ENCODE measurements at regions not wholly inside any gene's neighbourhood (a gene's known extent, or its start where the extent isn't known, plus 50 kb on each side); places are given as distances from the start of the nearest gene placed in this dataset.

DNA sequence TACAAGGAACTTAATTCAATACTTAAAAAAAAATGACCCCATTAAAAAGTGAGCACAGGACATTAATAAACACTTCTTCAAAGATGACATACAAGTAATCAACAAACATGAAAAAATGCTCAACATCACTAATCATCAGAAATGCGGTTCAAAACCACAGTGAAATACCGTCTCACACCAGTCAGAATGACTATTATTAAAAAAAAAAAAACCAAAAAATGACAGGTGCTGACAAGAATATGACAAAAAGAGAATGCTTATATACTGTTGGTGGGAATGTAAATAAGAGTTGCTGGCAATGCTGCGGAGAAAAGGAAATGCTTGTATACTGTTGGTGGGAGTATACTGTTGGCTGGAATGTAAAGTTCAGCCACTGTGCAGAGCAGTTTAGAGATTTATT lies 358.3 kb upstream of the CBLB start:
- TF ChIP-seq, protein P1, sequence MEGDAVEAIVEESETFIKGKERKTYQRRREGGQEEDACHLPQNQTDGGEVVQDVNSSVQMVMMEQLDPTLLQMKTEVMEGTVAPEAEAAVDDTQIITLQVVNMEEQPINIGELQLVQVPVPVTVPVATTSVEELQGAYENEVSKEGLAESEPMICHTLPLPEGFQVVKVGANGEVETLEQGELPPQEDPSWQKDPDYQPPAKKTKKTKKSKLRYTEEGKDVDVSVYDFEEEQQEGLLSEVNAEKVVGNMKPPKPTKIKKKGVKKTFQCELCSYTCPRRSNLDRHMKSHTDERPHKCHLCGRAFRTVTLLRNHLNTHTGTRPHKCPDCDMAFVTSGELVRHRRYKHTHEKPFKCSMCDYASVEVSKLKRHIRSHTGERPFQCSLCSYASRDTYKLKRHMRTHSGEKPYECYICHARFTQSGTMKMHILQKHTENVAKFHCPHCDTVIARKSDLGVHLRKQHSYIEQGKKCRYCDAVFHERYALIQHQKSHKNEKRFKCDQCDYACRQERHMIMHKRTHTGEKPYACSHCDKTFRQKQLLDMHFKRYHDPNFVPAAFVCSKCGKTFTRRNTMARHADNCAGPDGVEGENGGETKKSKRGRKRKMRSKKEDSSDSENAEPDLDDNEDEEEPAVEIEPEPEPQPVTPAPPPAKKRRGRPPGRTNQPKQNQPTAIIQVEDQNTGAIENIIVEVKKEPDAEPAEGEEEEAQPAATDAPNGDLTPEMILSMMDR (conservative IDR thresholded peaks at IDR 0.05; ENCODE audit: low read depth in 2 of 2) = no peak
- TF ChIP-seq POLR2AphosphoS5 (IDR thresholded peaks at IDR 0.05; ENCODE audit: low read depth) (no peak), EZH2 (IDR thresholded peaks at IDR 0.05; ENCODE audit: low read depth, unreplicated experiment) (no peak), ZNF114 (CRISPR knock-in tag; IDR thresholded peaks at IDR 0.05) (no peak), STAT1 (IDR thresholded peaks at IDR 0.05; ENCODE audit: unreplicated experiment) (no peak)
- TF ChIP-seq, protein P2, sequence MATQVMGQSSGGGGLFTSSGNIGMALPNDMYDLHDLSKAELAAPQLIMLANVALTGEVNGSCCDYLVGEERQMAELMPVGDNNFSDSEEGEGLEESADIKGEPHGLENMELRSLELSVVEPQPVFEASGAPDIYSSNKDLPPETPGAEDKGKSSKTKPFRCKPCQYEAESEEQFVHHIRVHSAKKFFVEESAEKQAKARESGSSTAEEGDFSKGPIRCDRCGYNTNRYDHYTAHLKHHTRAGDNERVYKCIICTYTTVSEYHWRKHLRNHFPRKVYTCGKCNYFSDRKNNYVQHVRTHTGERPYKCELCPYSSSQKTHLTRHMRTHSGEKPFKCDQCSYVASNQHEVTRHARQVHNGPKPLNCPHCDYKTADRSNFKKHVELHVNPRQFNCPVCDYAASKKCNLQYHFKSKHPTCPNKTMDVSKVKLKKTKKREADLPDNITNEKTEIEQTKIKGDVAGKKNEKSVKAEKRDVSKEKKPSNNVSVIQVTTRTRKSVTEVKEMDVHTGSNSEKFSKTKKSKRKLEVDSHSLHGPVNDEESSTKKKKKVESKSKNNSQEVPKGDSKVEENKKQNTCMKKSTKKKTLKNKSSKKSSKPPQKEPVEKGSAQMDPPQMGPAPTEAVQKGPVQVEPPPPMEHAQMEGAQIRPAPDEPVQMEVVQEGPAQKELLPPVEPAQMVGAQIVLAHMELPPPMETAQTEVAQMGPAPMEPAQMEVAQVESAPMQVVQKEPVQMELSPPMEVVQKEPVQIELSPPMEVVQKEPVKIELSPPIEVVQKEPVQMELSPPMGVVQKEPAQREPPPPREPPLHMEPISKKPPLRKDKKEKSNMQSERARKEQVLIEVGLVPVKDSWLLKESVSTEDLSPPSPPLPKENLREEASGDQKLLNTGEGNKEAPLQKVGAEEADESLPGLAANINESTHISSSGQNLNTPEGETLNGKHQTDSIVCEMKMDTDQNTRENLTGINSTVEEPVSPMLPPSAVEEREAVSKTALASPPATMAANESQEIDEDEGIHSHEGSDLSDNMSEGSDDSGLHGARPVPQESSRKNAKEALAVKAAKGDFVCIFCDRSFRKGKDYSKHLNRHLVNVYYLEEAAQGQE (IDR thresholded peaks at IDR 0.05; ENCODE audit: unreplicated experiment) = no peak
- TF ChIP-seq, protein P3, sequence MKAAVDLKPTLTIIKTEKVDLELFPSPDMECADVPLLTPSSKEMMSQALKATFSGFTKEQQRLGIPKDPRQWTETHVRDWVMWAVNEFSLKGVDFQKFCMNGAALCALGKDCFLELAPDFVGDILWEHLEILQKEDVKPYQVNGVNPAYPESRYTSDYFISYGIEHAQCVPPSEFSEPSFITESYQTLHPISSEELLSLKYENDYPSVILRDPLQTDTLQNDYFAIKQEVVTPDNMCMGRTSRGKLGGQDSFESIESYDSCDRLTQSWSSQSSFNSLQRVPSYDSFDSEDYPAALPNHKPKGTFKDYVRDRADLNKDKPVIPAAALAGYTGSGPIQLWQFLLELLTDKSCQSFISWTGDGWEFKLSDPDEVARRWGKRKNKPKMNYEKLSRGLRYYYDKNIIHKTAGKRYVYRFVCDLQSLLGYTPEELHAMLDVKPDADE (IDR thresholded peaks at IDR 0.05) = no peak

Measured in GM23338 (cell line).